ENCODE measurements at regions not wholly inside any gene's neighbourhood (a gene's known extent, or its start where the extent isn't known, plus 50 kb on each side); places are given as distances from the start of the nearest gene placed in this dataset.

GRCh38 chr1:102190429-102190828, 193.7 kb upstream of the OLFM3 start:
- H3K27ac Mint-ChIP-seq (ENCODE audit: unreplicated experiment) = no peak overlapping the region
- no peak for TF ChIP-seq CTCF (IDR thresholded peaks at IDR 0.05; ENCODE audit: partially characterized antibody, unreplicated experiment)
- no peaks in the 10 kb centered on the region for H3K9me3 Mint-ChIP-seq (ENCODE audit: unreplicated experiment)
- no peak overlapping the region for H3K4me3 Mint-ChIP-seq (ENCODE audit: unreplicated experiment)
- no peaks in the 10 kb centered on the region for H3K4me1 Mint-ChIP-seq (ENCODE audit: low read depth, unreplicated experiment)
- H3K36me3 Mint-ChIP-seq (ENCODE audit: unreplicated experiment) = no peaks in the 10 kb centered on the region
- no peak for DNase-seq
- H3K27me3 Mint-ChIP-seq (ENCODE audit: unreplicated experiment) = peaks cover 3% of the 10 kb centered on the region

GRCh38 chr1:102186536-102186935, 189.8 kb upstream of the OLFM3 start:
- no peak for DNase-seq
- no peak for TF ChIP-seq CTCF (IDR thresholded peaks at IDR 0.05; ENCODE audit: partially characterized antibody, unreplicated experiment)
- Mint-ChIP-seq H3K4me3 (ENCODE audit: unreplicated experiment) (no peak overlapping the region), H3K36me3 (ENCODE audit: unreplicated experiment) (no peaks in the 10 kb centered on the region), H3K9me3 (ENCODE audit: unreplicated experiment) (no peaks in the 10 kb centered on the region), H3K4me1 (ENCODE audit: low read depth, unreplicated experiment) (no peaks in the 10 kb centered on the region), H3K27me3 (ENCODE audit: unreplicated experiment) (no peaks in the 10 kb centered on the region), H3K27ac (ENCODE audit: unreplicated experiment) (no peak overlapping the region)

- Mint-ChIP-seq H3K27ac (ENCODE audit: unreplicated experiment) (no peak overlapping the region), H3K9me3 (ENCODE audit: unreplicated experiment) (no peaks in the 10 kb centered on the region), H3K4me3 (ENCODE audit: unreplicated experiment) (no peak overlapping the region), H3K27me3 (ENCODE audit: unreplicated experiment) (no peaks in the 10 kb centered on the region), H3K4me1 (ENCODE audit: low read depth, unreplicated experiment) (no peaks in the 10 kb centered on the region), H3K36me3 (ENCODE audit: unreplicated experiment) (no peaks in the 10 kb centered on the region)
- TF ChIP-seq CTCF (IDR thresholded peaks at IDR 0.05; ENCODE audit: partially characterized antibody, unreplicated experiment) = no peak
- no peak for DNase-seq
Observed at GRCh38 chr1:102185260-102185659, 188.5 kb upstream of the OLFM3 start.

- no peaks in the 10 kb centered on the region for H3K4me1 Mint-ChIP-seq (ENCODE audit: low read depth, unreplicated experiment)
- H3K27me3 Mint-ChIP-seq (ENCODE audit: unreplicated experiment) = no peaks in the 10 kb centered on the region
- DNase-seq = no peak
- no peaks in the 10 kb centered on the region for H3K9me3 Mint-ChIP-seq (ENCODE audit: unreplicated experiment)
- TF ChIP-seq CTCF (IDR thresholded peaks at IDR 0.05; ENCODE audit: partially characterized antibody, unreplicated experiment) = no peak
- H3K36me3 Mint-ChIP-seq (ENCODE audit: unreplicated experiment) = no peaks in the 10 kb centered on the region
- no peak overlapping the region for H3K27ac Mint-ChIP-seq (ENCODE audit: unreplicated experiment)
- no peak overlapping the region for H3K4me3 Mint-ChIP-seq (ENCODE audit: unreplicated experiment)
Observed at GRCh38 chr1:102184477-102184876, 187.8 kb upstream of the OLFM3 start.

GRCh38 chr1:102183711-102184110, 187.0 kb upstream of the OLFM3 start:
- H3K9me3 Mint-ChIP-seq (ENCODE audit: unreplicated experiment) = no peaks in the 10 kb centered on the region
- no peaks in the 10 kb centered on the region for H3K27me3 Mint-ChIP-seq (ENCODE audit: unreplicated experiment)
- H3K27ac Mint-ChIP-seq (ENCODE audit: unreplicated experiment) = no peak overlapping the region
- H3K36me3 Mint-ChIP-seq (ENCODE audit: unreplicated experiment) = no peaks in the 10 kb centered on the region
- no peak overlapping the region for H3K4me3 Mint-ChIP-seq (ENCODE audit: unreplicated experiment)
- TF ChIP-seq CTCF (IDR thresholded peaks at IDR 0.05; ENCODE audit: partially characterized antibody, unreplicated experiment) = no peak
- H3K4me1 Mint-ChIP-seq (ENCODE audit: low read depth, unreplicated experiment) = no peaks in the 10 kb centered on the region
- no peak for DNase-seq
